HCT116 (cell line): ENCODE measurements at regions not wholly inside any gene's neighbourhood (a gene's known extent, or its start where the extent isn't known, plus 50 kb on each side); places are given as distances from the start of the nearest gene placed in this dataset.
"Not testable (repeated sequence)": the region's sequence is repeated elsewhere in the genome, so short reads cannot be mapped to it uniquely, and the experiment has no call there.

Experiments
- EZH2 ChIP-seq: fragments of 200-600 bp; sonication (generic); IDR thresholded peaks from 2 replicates; pipeline ENCODE4 v1.6.1; 2017; ENCODE audit warnings: antibody characterized with exemption, mixed run types
- TF ChIP-seq, protein P1 (sequence below), 3 experiments: fragments of 200-600 bp in 1 of 3; sonication (generic) in 1 of 3; IDR thresholded peaks in 2 of 3; conservative IDR thresholded peaks in 1 of 3; 2 replicates each; pipeline ENCODE4 v1.5.1; 2012 to 2017; ENCODE audit warnings: low read depth in 2 of 3, low read length in 2 of 3, antibody characterized with exemption in 1 of 3, borderline replicate concordance in 1 of 3, control low read depth in 1 of 3, mild to moderate bottlenecking in 1 of 3, mixed read lengths in 1 of 3, mixed run types in 1 of 3, moderate library complexity in 1 of 3; ENCODE audit not compliant: insufficient read depth in 1 of 3

DNA sequence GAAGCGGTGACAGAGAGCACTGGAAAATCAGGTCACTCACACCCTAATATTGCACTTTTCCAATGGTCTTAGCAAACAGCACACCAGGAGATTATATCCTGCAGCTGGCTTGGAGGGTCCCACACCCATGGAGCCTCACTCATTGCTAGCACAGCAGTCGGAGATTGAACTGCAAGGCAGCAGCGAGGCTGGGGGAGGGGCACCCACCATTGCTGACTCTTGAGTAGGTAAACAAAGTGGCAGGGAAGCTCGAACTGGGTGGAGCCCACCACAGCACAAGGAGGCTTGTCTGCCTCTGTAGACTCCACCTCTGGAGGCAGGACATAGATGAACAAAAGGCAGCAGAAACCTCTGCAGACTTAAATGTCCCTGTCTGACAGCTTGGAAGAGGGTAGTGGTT is 1579.7 kb downstream of the REEP3 start:
- TF ChIP-seq EZH2, result not testable (repeated sequence)
- TF ChIP-seq, protein P1, sequence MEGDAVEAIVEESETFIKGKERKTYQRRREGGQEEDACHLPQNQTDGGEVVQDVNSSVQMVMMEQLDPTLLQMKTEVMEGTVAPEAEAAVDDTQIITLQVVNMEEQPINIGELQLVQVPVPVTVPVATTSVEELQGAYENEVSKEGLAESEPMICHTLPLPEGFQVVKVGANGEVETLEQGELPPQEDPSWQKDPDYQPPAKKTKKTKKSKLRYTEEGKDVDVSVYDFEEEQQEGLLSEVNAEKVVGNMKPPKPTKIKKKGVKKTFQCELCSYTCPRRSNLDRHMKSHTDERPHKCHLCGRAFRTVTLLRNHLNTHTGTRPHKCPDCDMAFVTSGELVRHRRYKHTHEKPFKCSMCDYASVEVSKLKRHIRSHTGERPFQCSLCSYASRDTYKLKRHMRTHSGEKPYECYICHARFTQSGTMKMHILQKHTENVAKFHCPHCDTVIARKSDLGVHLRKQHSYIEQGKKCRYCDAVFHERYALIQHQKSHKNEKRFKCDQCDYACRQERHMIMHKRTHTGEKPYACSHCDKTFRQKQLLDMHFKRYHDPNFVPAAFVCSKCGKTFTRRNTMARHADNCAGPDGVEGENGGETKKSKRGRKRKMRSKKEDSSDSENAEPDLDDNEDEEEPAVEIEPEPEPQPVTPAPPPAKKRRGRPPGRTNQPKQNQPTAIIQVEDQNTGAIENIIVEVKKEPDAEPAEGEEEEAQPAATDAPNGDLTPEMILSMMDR (IDR thresholded peaks at IDR 0.05 in 2 of 3, conservative IDR thresholded peaks at IDR 0.05 in 1 of 3; ENCODE audit: borderline replicate concordance in 1 of 3, insufficient read depth in 1 of 3, low read depth in 2 of 3, low read length in 2 of 3), result not testable (repeated sequence)
